A549 (cell line): ENCODE measurements at regions not wholly inside any gene's neighbourhood (a gene's known extent, or its start where the extent isn't known, plus 50 kb on each side); places are given as distances from the start of the nearest gene placed in this dataset.

Experiments used
- CHD2 ChIP-seq: fragments of 150-350 bp; IDR thresholded peaks from 2 replicates; pipeline ENCODE4 v1.6.1; 2014; ENCODE audit warnings: low read length; ENCODE audit not compliant: partially characterized antibody
- CHD4 ChIP-seq: fragments of 200-600 bp; sonication (generic); IDR thresholded peaks from 2 replicates; pipeline ENCODE4 v1.6.1; 2016; ENCODE audit warnings: antibody characterized with exemption, mild to moderate bottlenecking, borderline replicate concordance
- CTCF ChIP-seq: fragments of >200 bp; sonication (Bioruptor Twin); formaldehyde crosslinking; IDR thresholded peaks from 3 replicates; pipeline ENCODE4 v1.5.1; 2016
- EHMT2 ChIP-seq: fragments of 200-600 bp; sonication (generic); IDR thresholded peaks from 2 replicates; pipeline ENCODE4 v1.6.1; 2016; ENCODE audit warnings: antibody characterized with exemption, low read depth, mild to moderate bottlenecking, moderate library complexity
- GATA3 ChIP-seq: IDR thresholded peaks from 2 replicates; pipeline ENCODE4 v1.6.1; 2012; ENCODE audit warnings: borderline replicate concordance
- HMGXB4 ChIP-seq: fragments of 250-450 bp; sonication (Bioruptor Pico); IDR thresholded peaks from 2 replicates; pipeline ENCODE4 v1.5.0; 2021; ENCODE audit warnings: mild to moderate bottlenecking, moderate library complexity, borderline replicate concordance
- HOXA7 ChIP-seq: fragments of 250-450 bp; sonication (Bioruptor Pico); IDR thresholded peaks from 2 replicates; pipeline ENCODE4 v1.5.0; 2020; ENCODE audit warnings: mild to moderate bottlenecking, moderate library complexity
- JUN ChIP-seq, 2 experiments: fragments of >200 bp; sonication (Bioruptor Twin); formaldehyde crosslinking; IDR thresholded peaks; 2 replicates in 1 of 2; 3 replicates in 1 of 2; pipeline ENCODE4 v1.6.1; 2016 to 2017
- KDM1A ChIP-seq: fragments of 200-600 bp; sonication (generic); IDR thresholded peaks from 2 replicates; pipeline ENCODE4 v1.6.1; 2016; ENCODE audit warnings: low read depth, mild to moderate bottlenecking
- POLR2A ChIP-seq: IDR thresholded peaks from 2 replicates; pipeline ENCODE4 v1.6.1; 2012; ENCODE audit warnings: mild to moderate bottlenecking, low read length
- SMC3 ChIP-seq: fragments of >200 bp; sonication (Bioruptor Twin); formaldehyde crosslinking; IDR thresholded peaks from 3 replicates; pipeline ENCODE4 v1.6.1; 2018; ENCODE audit warnings: inconsistent platforms

GRCh38 chr2:62379566-62379965, 126.4 kb downstream of the TMEM17 start:
- no peak for TF ChIP-seq POLR2A
- TF ChIP-seq JUN (IDR thresholded peaks at IDR 0.05): no peak
- no peak for TF ChIP-seq EHMT2
- TF ChIP-seq CHD4: no peak
- no peak for TF ChIP-seq KDM1A
- TF ChIP-seq HOXA7 (CRISPR knock-in tag): no peak
- TF ChIP-seq HMGXB4 (CRISPR knock-in tag): no peak
- no peak for TF ChIP-seq CTCF
- no peak for TF ChIP-seq GATA3
- no peak for TF ChIP-seq CHD2
- no peak for TF ChIP-seq SMC3
